Nephron progenitor cell (in vitro differentiated cells): ENCODE measurements at regions not wholly inside any gene's neighbourhood (a gene's known extent, or its start where the extent isn't known, plus 50 kb on each side); places are given as distances from the start of the nearest gene placed in this dataset.

Experiments
- DNase-seq: peaks from one replicate; pipeline ENCODE4 v3.0.0; 2021
- H3K27ac Mint-ChIP-seq: 2 replicates; pipeline ENCODE4 v1.8.0; 2021; ENCODE audit warnings: mild to moderate bottlenecking, moderate library complexity, mixed read lengths
- H3K27me3 Mint-ChIP-seq: 2 replicates; pipeline ENCODE4 v1.8.0; 2021; ENCODE audit warnings: mild to moderate bottlenecking, low read depth, mixed read lengths; ENCODE audit not compliant: poor library complexity
- H3K36me3 Mint-ChIP-seq: 2 replicates; pipeline ENCODE4 v1.8.0; 2021; ENCODE audit warnings: low read depth, mixed read lengths
- H3K4me1 Mint-ChIP-seq: 2 replicates; pipeline ENCODE4 v1.8.0; 2021; ENCODE audit warnings: mixed read lengths
- H3K4me3 Mint-ChIP-seq: 2 replicates; pipeline ENCODE4 v1.8.0; 2021; ENCODE audit warnings: mild to moderate bottlenecking, moderate library complexity, mixed read lengths
- H3K9me3 Mint-ChIP-seq: 2 replicates; pipeline ENCODE4 v1.8.0; 2021; ENCODE audit warnings: mild to moderate bottlenecking, moderate library complexity, mixed read lengths
- CTCF ChIP-seq: fragments of 200-600 bp; sonication (generic); IDR thresholded peaks from 2 replicates; pipeline ENCODE4 v1.5.0; 2021; ENCODE audit warnings: antibody characterized with exemption

- H3K4me3 Mint-ChIP-seq = no peak overlapping the region
- no peaks in the 10 kb centered on the region for H3K4me1 Mint-ChIP-seq
- no peak for DNase-seq
- no peaks in the 10 kb centered on the region for H3K36me3 Mint-ChIP-seq
- no peaks in the 10 kb centered on the region for H3K9me3 Mint-ChIP-seq
- no peaks in the 10 kb centered on the region for H3K27me3 Mint-ChIP-seq
- no peak overlapping the region for H3K27ac Mint-ChIP-seq
- no peak for TF ChIP-seq CTCF
Observed at GRCh38 chr5:67966712-67967111, 248.8 kb upstream of the PIK3R1 start.

- Mint-ChIP-seq H3K4me3 (no peak overlapping the region), H3K9me3 (no peaks in the 10 kb centered on the region), H3K4me1 (peaks cover 7% of the 10 kb centered on the region), H3K27ac (no peak overlapping the region), H3K27me3 (no peaks in the 10 kb centered on the region), H3K36me3 (no peaks in the 10 kb centered on the region)
- TF ChIP-seq CTCF = no peak
- DNase-seq = no peak
Observed at GRCh38 chr5:67964619-67965018, 250.9 kb upstream of the PIK3R1 start.

- no peak for DNase-seq
- Mint-ChIP-seq H3K9me3 (no peaks in the 10 kb centered on the region), H3K36me3 (no peaks in the 10 kb centered on the region), H3K27me3 (no peaks in the 10 kb centered on the region), H3K4me1 (peaks cover 14% of the 10 kb centered on the region), H3K4me3 (no peak overlapping the region), H3K27ac (no peak overlapping the region)
- TF ChIP-seq CTCF = no peak
Observed at GRCh38 chr5:67963789-67964519, 251.6 kb upstream of the PIK3R1 start.

- H3K27ac Mint-ChIP-seq = no peak overlapping the region
- H3K27me3 Mint-ChIP-seq = no peaks in the 10 kb centered on the region
- TF ChIP-seq CTCF = no peak
- no peaks in the 10 kb centered on the region for H3K36me3 Mint-ChIP-seq
- no peak for DNase-seq
- H3K9me3 Mint-ChIP-seq = no peaks in the 10 kb centered on the region
- H3K4me3 Mint-ChIP-seq = no peak overlapping the region
- peaks cover 40% of the 10 kb centered on the region for H3K4me1 Mint-ChIP-seq
Observed at GRCh38 chr5:67960939-67961338, 254.6 kb upstream of the PIK3R1 start.

GRCh38 chr5:67957374-67957773, 258.2 kb upstream of the PIK3R1 start:
- peaks cover 40% of the 10 kb centered on the region for H3K4me1 Mint-ChIP-seq
- no peaks in the 10 kb centered on the region for H3K36me3 Mint-ChIP-seq
- TF ChIP-seq CTCF = no peak
- no peak overlapping the region for H3K4me3 Mint-ChIP-seq
- DNase-seq = no peak
- peak overlapping the region; percentile 96 for H3K27ac Mint-ChIP-seq
- H3K27me3 Mint-ChIP-seq = no peaks in the 10 kb centered on the region
- H3K9me3 Mint-ChIP-seq = no peaks in the 10 kb centered on the region

GRCh38 chr5:67954351-67954750, 261.2 kb upstream of the PIK3R1 start:
- Mint-ChIP-seq H3K27ac (no peak overlapping the region), H3K9me3 (peaks cover 13% of the 10 kb centered on the region), H3K36me3 (no peaks in the 10 kb centered on the region), H3K4me3 (no peak overlapping the region), H3K27me3 (no peaks in the 10 kb centered on the region), H3K4me1 (peaks cover 30% of the 10 kb centered on the region)
- no peak for DNase-seq
- no peak for TF ChIP-seq CTCF
